Activated CD4-positive, alpha-beta T cell treated with anti-CD3 and anti-CD28 coated beads, Interleukin-10, Interleukin-2, amounts not matched to agents 100 ng/mL and 50 ng/mL, durations not matched to agents 16 hours and 8 hours (primary cell): ENCODE measurements at regions not wholly inside any gene's neighbourhood (a gene's known extent, or its start where the extent isn't known, plus 50 kb on each side); places are given as distances from the start of the nearest gene placed in this dataset.
"Not testable (repeated sequence)": the region's sequence is repeated elsewhere in the genome, so short reads cannot be mapped to it uniquely, and the experiment has no call there.

Experiments
- DNase-seq: peaks from one replicate; pipeline ENCODE4 v3.0.0-alpha.2; 2020

- no peak for DNase-seq
Measured at GRCh38 chr5:8828596-8829322, 717.1 kb downstream of the SEMA5A start.

- DNase-seq = no peak
Measured at GRCh38 chr5:8829323-8830029, 716.4 kb downstream of the SEMA5A start.

- no peak for DNase-seq
Measured at GRCh38 chr5:8831251-8831650, 714.6 kb downstream of the SEMA5A start.

- DNase-seq = no peak
Measured at GRCh38 chr5:8831854-8832253, 714.0 kb downstream of the SEMA5A start.

GRCh38 chr5:8839361-8840055 is 706.4 kb downstream of the SEMA5A start:
- DNase-seq = no peak

GRCh38 chr5:8840237-8840636 is 705.6 kb downstream of the SEMA5A start:
- DNase-seq = no peak

- DNase-seq = not testable (repeated sequence)
Measured at GRCh38 chr5:8840746-8841145, 705.1 kb downstream of the SEMA5A start.

GRCh38 chr5:8842971-8843551 is 702.8 kb downstream of the SEMA5A start:
- no peak for DNase-seq

- no peak for DNase-seq
Measured at GRCh38 chr5:8843771-8844170, 702.1 kb downstream of the SEMA5A start.

GRCh38 chr5:8844206-8844605 is 701.7 kb downstream of the SEMA5A start:
- DNase-seq = no peak

- DNase-seq = no peak
Measured at GRCh38 chr5:8844847-8845246, 701.0 kb downstream of the SEMA5A start.

- no peak for DNase-seq
Measured at GRCh38 chr5:8845296-8845695, 700.6 kb downstream of the SEMA5A start.

- DNase-seq = no peak
Measured at GRCh38 chr5:8848366-8848765, 697.5 kb downstream of the SEMA5A start.

GRCh38 chr5:8848997-8849594 is 696.8 kb downstream of the SEMA5A start:
- no peak for DNase-seq

- no peak for DNase-seq
Measured at GRCh38 chr5:8851101-8851500, 694.8 kb downstream of the SEMA5A start.

- no peak for DNase-seq
Measured at GRCh38 chr5:8857051-8857450, 688.8 kb downstream of the SEMA5A start.

- DNase-seq = no peak
Measured at GRCh38 chr5:8861764-8862163, 684.1 kb downstream of the SEMA5A start.

GRCh38 chr5:8864053-8864452 is 681.8 kb downstream of the SEMA5A start:
- peak; percentile 13 for DNase-seq

GRCh38 chr5:8865266-8865665 is 680.6 kb downstream of the SEMA5A start:
- DNase-seq = no peak

GRCh38 chr5:8865686-8866374 is 680.0 kb downstream of the SEMA5A start:
- no peak for DNase-seq

- no peak for DNase-seq
Measured at GRCh38 chr5:8868283-8868682, 677.6 kb downstream of the SEMA5A start.

- no peak for DNase-seq
Measured at GRCh38 chr5:8869932-8870331, 675.9 kb downstream of the SEMA5A start.
